Gastroesophageal sphincter (tissue), 4 donors: ENCODE measurements at regions not wholly inside any gene's neighbourhood (a gene's known extent, or its start where the extent isn't known, plus 50 kb on each side); places are given as distances from the start of the nearest gene placed in this dataset.
"Not testable (repeated sequence)": the region's sequence is repeated elsewhere in the genome, so short reads cannot be mapped to it uniquely, and the experiment has no call there.

Experiments
- ATAC-seq: fragments of 150-250 bp; one replicate; pipeline ENCODE4 v1.9.1; 2016; ENCODE audit warnings: mild to moderate bottlenecking, moderate library complexity
- H3K27ac ChIP-seq, 4 donors: fragments of 200-600 bp; sonication (generic) in 3 of 4; 1 replicate in 3 of 4; 2 replicates in 1 of 4; pipeline ENCODE4 v1.5.1; 2016 to 2019
- H3K27me3 ChIP-seq: fragments of 200-600 bp; sonication (generic); one replicate; pipeline ENCODE4 v1.5.1; 2019
- H3K36me3 ChIP-seq, 2 donors: fragments of 200-600 bp; sonication (generic); one replicate each; pipeline ENCODE4 v1.5.1; 2019; ENCODE audit warnings: control low read depth in 1 of 2
- H3K4me1 ChIP-seq, 3 donors: fragments of 200-600 bp; sonication (generic); 1 replicate in 2 of 3; 2 replicates in 1 of 3; pipeline ENCODE4 v1.5.1; 2016 to 2019; ENCODE audit warnings: control low read depth in 2 of 3
- H3K4me3 ChIP-seq, 2 donors: fragments of 200-600 bp; sonication (generic); one replicate each; pipeline ENCODE4 v1.5.1; 2019; ENCODE audit warnings: mild to moderate bottlenecking in 1 of 2, moderate library complexity in 1 of 2
- H3K9me3 ChIP-seq, 3 donors: fragments of 200-600 bp; sonication (generic); one replicate each; pipeline ENCODE4 v1.5.1; 2017 to 2019; ENCODE audit warnings: control low read depth in 2 of 3
- EP300 ChIP-seq: sonication (generic); formaldehyde crosslinking; IDR thresholded peaks from one replicate; pipeline ENCODE4 v1.6.1; 2017; ENCODE audit warnings: antibody characterized with exemption, mild to moderate bottlenecking
- POLR2A ChIP-seq, 2 donors: fragments of 450-650 bp; IDR thresholded peaks; one replicate each; pipeline ENCODE4 v1.6.1; 2017; ENCODE audit warnings: antibody characterized with exemption in 2 of 2, mild to moderate bottlenecking in 2 of 2, moderate library complexity in 1 of 2
- POLR2AphosphoS5 ChIP-seq: sonication (generic); formaldehyde crosslinking; IDR thresholded peaks from one replicate; pipeline ENCODE4 v1.6.1; 2017; ENCODE audit warnings: antibody characterized with exemption
- WGBS, 2 donors: methylation state at CpG; one replicate each; pipeline ENCODE4 v1.1.5; 2018; ENCODE audit warnings: low coverage in 1 of 2; 5-methylcytosine and 5-hydroxymethylcytosine counted together
- TF ChIP-seq, protein P1 (sequence below), 4 experiments: fragments of 200-600 bp in 2 of 4; fragments of 450-650 bp in 2 of 4; sonication (generic) in 1 of 4; IDR thresholded peaks; one replicate each; pipeline ENCODE4 v1.5.1; 2017 to 2019; ENCODE audit warnings: antibody characterized with exemption in 4 of 4, mild to moderate bottlenecking in 2 of 4, moderate library complexity in 2 of 4

DNA sequence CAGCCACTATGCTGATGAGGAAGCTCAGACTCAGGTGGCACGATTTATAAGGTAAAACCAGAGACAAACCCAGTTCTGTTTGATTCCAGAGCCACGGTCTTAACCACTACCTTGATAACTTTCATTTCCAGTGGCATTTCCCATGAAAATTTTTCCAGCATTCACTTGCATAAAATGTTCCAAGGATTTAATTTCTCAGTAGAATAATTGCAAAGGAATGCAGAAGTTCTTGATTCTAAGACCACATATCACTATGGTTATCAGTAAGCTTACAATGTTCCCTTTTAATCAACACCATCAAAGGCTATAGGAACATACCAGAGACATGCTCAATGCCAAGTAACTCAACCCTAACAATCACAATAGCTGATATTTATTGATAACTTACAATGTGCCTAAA is 306.0 kb upstream of the HS3ST5 start:
- H3K27ac ChIP-seq: no peak overlapping the region
- H3K9me3 ChIP-seq: no peaks in the 10 kb centered on the region
- 63 to 89% methylated on average over 2 of the region's 2 CpGs for WGBS, 2 donors
- TF ChIP-seq POLR2AphosphoS5 (no peak), POLR2A (IDR thresholded peaks at IDR 0.05) (no peak), EP300 (no peak)
- no peak overlapping the region for H3K4me3 ChIP-seq
- no peaks in the 10 kb centered on the region for H3K4me1 ChIP-seq
- no peaks in the 10 kb centered on the region for H3K36me3 ChIP-seq
- H3K27me3 ChIP-seq: no peaks in the 10 kb centered on the region
- ATAC-seq: no peak

DNA sequence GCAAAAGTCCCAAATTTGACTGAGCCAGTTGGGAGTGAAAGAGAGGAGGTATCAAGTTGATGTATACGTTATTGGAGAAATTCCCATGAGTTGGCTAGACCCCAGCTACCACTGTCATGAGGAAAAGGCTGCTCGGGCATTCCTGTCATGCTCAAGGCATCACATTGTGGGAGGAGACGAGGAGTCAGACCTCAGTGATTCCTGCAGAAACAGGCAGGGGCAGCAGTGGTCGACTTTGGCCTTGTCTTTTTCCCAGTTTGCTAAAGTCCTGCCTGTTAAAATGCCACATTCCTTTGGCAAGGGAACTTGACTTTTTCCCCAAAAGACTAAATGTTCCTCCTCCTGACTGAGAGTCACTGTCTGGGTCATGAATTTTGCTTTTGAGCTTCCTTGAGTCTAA is 295.5 kb upstream of the HS3ST5 start:
- Histone ChIP-seq H3K27me3 (no peaks in the 10 kb centered on the region), H3K4me1 (no peaks in the 10 kb centered on the region), H3K4me3 (no peak overlapping the region), H3K27ac (no peak overlapping the region), H3K9me3 (no peaks in the 10 kb centered on the region), H3K36me3 (no peaks in the 10 kb centered on the region)
- TF ChIP-seq POLR2A (IDR thresholded peaks at IDR 0.05) (no peak), EP300 (no peak), POLR2AphosphoS5 (no peak)
- TF ChIP-seq, protein P1, sequence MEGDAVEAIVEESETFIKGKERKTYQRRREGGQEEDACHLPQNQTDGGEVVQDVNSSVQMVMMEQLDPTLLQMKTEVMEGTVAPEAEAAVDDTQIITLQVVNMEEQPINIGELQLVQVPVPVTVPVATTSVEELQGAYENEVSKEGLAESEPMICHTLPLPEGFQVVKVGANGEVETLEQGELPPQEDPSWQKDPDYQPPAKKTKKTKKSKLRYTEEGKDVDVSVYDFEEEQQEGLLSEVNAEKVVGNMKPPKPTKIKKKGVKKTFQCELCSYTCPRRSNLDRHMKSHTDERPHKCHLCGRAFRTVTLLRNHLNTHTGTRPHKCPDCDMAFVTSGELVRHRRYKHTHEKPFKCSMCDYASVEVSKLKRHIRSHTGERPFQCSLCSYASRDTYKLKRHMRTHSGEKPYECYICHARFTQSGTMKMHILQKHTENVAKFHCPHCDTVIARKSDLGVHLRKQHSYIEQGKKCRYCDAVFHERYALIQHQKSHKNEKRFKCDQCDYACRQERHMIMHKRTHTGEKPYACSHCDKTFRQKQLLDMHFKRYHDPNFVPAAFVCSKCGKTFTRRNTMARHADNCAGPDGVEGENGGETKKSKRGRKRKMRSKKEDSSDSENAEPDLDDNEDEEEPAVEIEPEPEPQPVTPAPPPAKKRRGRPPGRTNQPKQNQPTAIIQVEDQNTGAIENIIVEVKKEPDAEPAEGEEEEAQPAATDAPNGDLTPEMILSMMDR (IDR thresholded peaks at IDR 0.05): no peak
- WGBS, 2 donors: 34 to 42% methylated on average over 3 to 4 of the region's 4 CpGs
- ATAC-seq: no peak

DNA sequence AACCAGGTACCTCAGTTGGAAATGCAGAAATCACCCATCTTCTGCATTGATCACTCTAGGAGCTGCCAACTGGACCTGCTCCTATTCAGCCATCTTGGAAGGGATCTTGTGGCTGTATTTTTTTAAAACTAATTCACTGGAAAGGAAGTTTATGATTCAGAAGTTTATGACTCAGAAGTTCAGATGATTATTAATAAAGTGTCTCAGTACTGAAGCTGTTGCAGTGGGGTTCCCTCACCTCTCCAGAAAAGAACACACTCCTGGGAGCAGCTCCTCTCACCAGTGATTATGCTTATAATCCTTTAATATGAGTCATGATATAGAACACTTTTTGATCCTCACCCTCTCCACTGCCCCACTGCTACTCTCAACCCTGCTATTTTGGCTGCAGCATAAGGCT is 291.2 kb upstream of the HS3ST5 start:
- TF ChIP-seq EP300: no peak
- TF ChIP-seq POLR2AphosphoS5: no peak
- TF ChIP-seq, protein P1 (IDR thresholded peaks at IDR 0.05): no peak
- no peak for TF ChIP-seq POLR2A (IDR thresholded peaks at IDR 0.05)
- H3K9me3 ChIP-seq: no peaks in the 10 kb centered on the region
- H3K27ac ChIP-seq: no peak overlapping the region
- no peaks in the 10 kb centered on the region for H3K27me3 ChIP-seq
- H3K4me3 ChIP-seq: no peak overlapping the region
- no peaks in the 10 kb centered on the region for H3K36me3 ChIP-seq
- H3K4me1 ChIP-seq: no peaks in the 10 kb centered on the region
- no peak for ATAC-seq

DNA sequence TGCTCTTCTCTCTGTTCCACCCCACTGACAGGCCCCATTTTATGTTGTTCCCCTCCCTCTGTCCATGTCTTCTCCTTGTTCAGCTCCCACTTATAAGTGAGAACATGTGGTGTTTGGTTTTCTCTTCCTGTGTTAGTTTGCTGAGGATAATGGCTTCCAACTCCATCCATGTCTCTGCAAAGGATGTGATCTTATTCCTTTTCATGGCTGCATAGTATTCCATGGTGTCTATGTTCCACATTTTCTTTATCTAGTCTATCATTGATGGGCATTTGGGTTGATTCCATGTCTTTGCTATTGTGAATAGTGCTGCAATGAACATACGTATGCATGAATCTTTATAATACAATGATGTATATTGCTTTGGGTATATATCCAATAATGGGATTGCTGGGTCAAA is 283.4 kb upstream of the HS3ST5 start:
- H3K36me3 ChIP-seq, H3K4me3 ChIP-seq, H3K27ac ChIP-seq, ATAC-seq, H3K4me1 ChIP-seq, H3K9me3 ChIP-seq, H3K27me3 ChIP-seq: not testable (repeated sequence)
- 89 to 90% methylated on average over 1 of the region's 1 CpG for WGBS, 2 donors

DNA sequence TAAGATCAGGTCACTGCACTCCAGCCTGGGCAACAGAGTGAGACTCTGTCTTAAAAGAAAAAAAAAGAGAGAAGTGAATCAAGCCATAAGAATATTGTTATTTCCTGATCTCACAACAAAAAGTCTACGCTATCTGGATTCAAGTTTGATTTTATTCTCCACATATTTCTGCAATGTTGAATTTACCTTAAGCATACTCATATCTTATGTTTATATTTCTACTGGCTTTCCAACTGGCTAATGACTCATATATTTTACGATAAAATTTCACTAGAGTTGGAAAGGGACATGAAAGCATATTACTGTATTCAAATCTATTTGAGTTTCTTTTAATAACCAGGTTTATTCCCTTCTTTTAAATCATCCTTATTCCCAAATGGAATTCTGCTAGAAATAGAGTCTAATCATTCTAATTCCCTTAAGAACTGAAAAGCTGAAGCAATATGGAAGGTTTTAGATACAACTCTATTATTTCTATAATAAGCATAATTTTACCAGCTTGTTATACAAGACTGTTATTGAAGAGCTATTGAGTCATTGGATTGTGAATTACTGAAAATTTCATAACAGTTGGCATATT is 276.9 kb upstream of the HS3ST5 start:
- H3K36me3 ChIP-seq: no peaks in the 10 kb centered on the region
- H3K27me3 ChIP-seq: no peaks in the 10 kb centered on the region
- no peak overlapping the region for H3K27ac ChIP-seq
- H3K4me1 ChIP-seq: no peaks in the 10 kb centered on the region
- no peak overlapping the region for H3K4me3 ChIP-seq
- H3K9me3 ChIP-seq: no peaks in the 10 kb centered on the region
- 15 to 34% methylated on average over 2 of the region's 2 CpGs for WGBS, 2 donors
- TF ChIP-seq, protein P1 (IDR thresholded peaks at IDR 0.05): no peak
- TF ChIP-seq EP300 (no peak), POLR2A (IDR thresholded peaks at IDR 0.05) (no peak), POLR2AphosphoS5 (no peak)
- no peak for ATAC-seq

DNA sequence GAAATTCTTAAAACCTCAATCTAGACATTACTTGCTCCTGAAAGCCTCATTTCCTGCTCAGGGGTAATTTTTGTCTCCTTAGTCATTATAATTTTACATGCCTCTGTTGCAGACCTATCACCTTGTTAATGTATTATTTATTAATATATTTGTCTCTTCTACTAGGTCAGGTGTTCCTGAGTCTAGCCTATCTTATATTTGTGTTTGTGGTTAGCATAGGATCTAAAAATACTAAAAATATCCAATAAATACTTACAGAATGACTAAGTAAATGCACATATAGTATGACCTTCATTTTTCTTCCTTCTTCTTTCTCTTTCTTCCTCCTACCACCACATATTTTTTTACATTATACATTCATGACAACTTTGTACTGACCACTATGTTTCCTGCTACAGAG is 268.9 kb upstream of the HS3ST5 start:
- Histone ChIP-seq H3K36me3 (no peaks in the 10 kb centered on the region), H3K27ac (no peak overlapping the region), H3K4me1 (no peaks in the 10 kb centered on the region), H3K9me3 (no peaks in the 10 kb centered on the region), H3K27me3 (no peaks in the 10 kb centered on the region), H3K4me3 (no peak overlapping the region)
- no peak for TF ChIP-seq POLR2A (IDR thresholded peaks at IDR 0.05)
- TF ChIP-seq POLR2AphosphoS5: no peak
- TF ChIP-seq, protein P1 (IDR thresholded peaks at IDR 0.05): no peak
- TF ChIP-seq EP300: no peak
- no peak for ATAC-seq
